OCI-LY7 (cell line): ENCODE measurements at regions not wholly inside any gene's neighbourhood (a gene's known extent, or its start where the extent isn't known, plus 50 kb on each side); places are given as distances from the start of the nearest gene placed in this dataset.
"Not testable (repeated sequence)": the region's sequence is repeated elsewhere in the genome, so short reads cannot be mapped to it uniquely, and the experiment has no call there.

Source experiments
- BruUV-seq: library from RNA; stranded (reverse); fragments of 400-500 nt; replicated peaks from 2 replicates; lab custom pipeline; 2021; lab: Mats Ljungman, UMichigan
- CTCF ChIA-PET: fragments of 300-600 bp; sonication (Branson Sonifier 250); formaldehyde crosslinking; loops from one replicate; lab custom pipeline; 2022; ENCODE audit warnings: antibody characterized with exemption; ENCODE audit not compliant: unreplicated experiment; lab: Charles Lee
- POLR2A ChIA-PET: fragments of 300-600 bp; sonication (Branson Sonifier 250); formaldehyde crosslinking; loops from one replicate; lab custom pipeline; 2022; ENCODE audit warnings: antibody characterized with exemption; lab: Charles Lee
- DNase-seq: peaks from one replicate; pipeline ENCODE4 v3.0.0-alpha.2; 2015; ENCODE audit warnings: low spot score
- H2AFZ ChIP-seq: fragments of 200-600 bp; sonication (generic), shearing (Covaris generic); 2 replicates; pipeline ENCODE4 v1.6.1; 2014; ENCODE audit warnings: mild to moderate bottlenecking, antibody characterized with exemption, low read length, moderate library complexity
- H3K27ac ChIP-seq: fragments of 200-600 bp; sonication (generic); 2 replicates; pipeline ENCODE4 v1.5.1; 2014; ENCODE audit warnings: mixed run types, low read depth, mild to moderate bottlenecking, moderate library complexity, low read length, inconsistent platforms; ENCODE audit not compliant: poor library complexity, severe bottlenecking
- H3K36me3 ChIP-seq: fragments of 200-600 bp; sonication (generic); 2 replicates; pipeline ENCODE4 v1.6.1; 2014; ENCODE audit warnings: mild to moderate bottlenecking, antibody characterized with exemption, low read length, moderate library complexity, mixed read lengths; ENCODE audit not compliant: insufficient read depth
- H3K4me1 ChIP-seq: fragments of 200-600 bp; sonication (generic); 2 replicates; pipeline ENCODE4 v1.5.1; 2014; ENCODE audit warnings: mild to moderate bottlenecking, low read length; ENCODE audit not compliant: insufficient read depth, poor library complexity, severe bottlenecking
- H3K4me2 ChIP-seq: fragments of 200-600 bp; sonication (generic); 2 replicates; pipeline ENCODE4 v1.6.1; 2014; ENCODE audit warnings: mild to moderate bottlenecking, low read length
- H3K4me3 ChIP-seq: fragments of 200-600 bp; sonication (generic); 2 replicates; pipeline ENCODE4 v1.5.1; 2014; ENCODE audit warnings: mild to moderate bottlenecking, low read depth, low read length; ENCODE audit not compliant: poor library complexity, severe bottlenecking
- H3K79me2 ChIP-seq: fragments of 200-600 bp; sonication (generic); 2 replicates; pipeline ENCODE4 v1.6.1; 2016; ENCODE audit warnings: low read depth, mild to moderate bottlenecking, low read length, moderate library complexity, mixed read lengths; ENCODE audit not compliant: insufficient read depth
- H3K9me2 ChIP-seq: fragments of 200-600 bp; sonication (generic); 2 replicates; pipeline ENCODE4 v1.6.1; 2016; ENCODE audit warnings: mild to moderate bottlenecking, low read length, mixed read lengths; ENCODE audit not compliant: insufficient read depth
- H3K9me3 ChIP-seq: fragments of 200-600 bp; sonication (generic); 2 replicates; pipeline ENCODE4 v1.6.1; 2014; ENCODE audit warnings: mild to moderate bottlenecking, mixed run types, low read length, mixed read lengths
- H4K20me1 ChIP-seq: fragments of 200-600 bp; sonication (generic); 2 replicates; pipeline ENCODE4 v1.6.1; 2014; ENCODE audit warnings: mild to moderate bottlenecking, antibody characterized with exemption, low read length, moderate library complexity, mixed read lengths; ENCODE audit not compliant: insufficient read depth
- CTCF ChIP-seq: fragments of 200-600 bp; sonication (generic); conservative IDR thresholded peaks from 2 replicates; pipeline ENCODE4 v1.5.1; 2014; ENCODE audit warnings: mild to moderate bottlenecking, antibody characterized with exemption, low read length, moderate library complexity, mixed read lengths
- EZH2phosphoT487 ChIP-seq: fragments of 200-600 bp; sonication (generic); IDR thresholded peaks from 2 replicates; pipeline ENCODE4 v1.6.1; 2018; ENCODE audit warnings: low read depth, borderline replicate concordance, mild to moderate bottlenecking, mixed run types, antibody characterized with exemption, low read length, moderate library complexity, mixed read lengths
- intact Hi-C: fragments of 100-400 bp; cut with micrococcal nuclease; formaldehyde crosslinking; loops from one replicate; pipeline ENCODE4 v1.10.0; 2022; ENCODE audit not compliant: unreplicated experiment

GRCh38 chr1:148397516-148397915 is 85.6 kb downstream of the PPIAL4G start:
- H3K9me3 ChIP-seq, H3K9me2 ChIP-seq, POLR2A ChIA-PET, H4K20me1 ChIP-seq, H3K27ac ChIP-seq, H3K36me3 ChIP-seq, H3K79me2 ChIP-seq, intact Hi-C loops, CTCF ChIA-PET, DNase-seq, H3K4me3 ChIP-seq, BruUV-seq: not testable (repeated sequence)
- peak overlapping the region; percentile 46; the same call in 1 of the 2 replicates for H2AFZ ChIP-seq
- peaks cover 22% of the 10 kb centered on the region for H3K4me1 ChIP-seq
- peak overlapping the region; percentile 29 for H3K4me2 ChIP-seq

GRCh38 chr1:148392505-148392904 is 90.6 kb downstream of the PPIAL4G start:
- CTCF ChIA-PET: not testable (repeated sequence)

GRCh38 chr1:148391323-148391722 is 91.8 kb downstream of the PPIAL4G start:
- POLR2A ChIA-PET: interaction anchor here (0.7 kb wide), 1 partner anchor 1350 kb away, joined by 3 read pairs; no protein-coding TSS in a partner anchor
- H3K36me3 ChIP-seq, H3K27ac ChIP-seq, H3K9me3 ChIP-seq, H3K79me2 ChIP-seq, H3K9me2 ChIP-seq, DNase-seq, H3K4me3 ChIP-seq, BruUV-seq, H4K20me1 ChIP-seq, CTCF ChIA-PET, intact Hi-C loops, H3K4me2 ChIP-seq: not testable (repeated sequence)
- Histone ChIP-seq H3K4me1 (peaks cover 27% of the 10 kb centered on the region), H2AFZ (peak overlapping the region; percentile 8; the same call in 1 of the 2 replicates)

More at GRCh38 chr1:148392505-148392904, 90.6 kb downstream of the PPIAL4G start:
- H3K4me3 ChIP-seq, H3K4me2 ChIP-seq, intact Hi-C loops, H2AFZ ChIP-seq, H3K36me3 ChIP-seq, BruUV-seq, H3K9me3 ChIP-seq, DNase-seq, H3K27ac ChIP-seq, H3K79me2 ChIP-seq, H3K9me2 ChIP-seq, H4K20me1 ChIP-seq, POLR2A ChIA-PET: not testable (repeated sequence)
- H3K4me1 ChIP-seq: peaks cover 33% of the 10 kb centered on the region

GRCh38 chr1:148389027-148389339 is 94.1 kb downstream of the PPIAL4G start:
- no peak for TF ChIP-seq CTCF
- TF ChIP-seq EZH2phosphoT487: no peak
- Histone ChIP-seq H3K4me2 (peak overlapping the region; percentile 62), H4K20me1 (no peaks in the 10 kb centered on the region), H3K9me3 (0 out of 2 replicates have a peak, but pooled peaks cover 9% of the 10 kb centered on the region), H3K4me3 (peak overlapping the region; percentile 56), H3K4me1 (peaks cover 35% of the 10 kb centered on the region), H3K36me3 (no peaks in the 10 kb centered on the region), H3K9me2 (no peaks in the 10 kb centered on the region), H2AFZ (peak overlapping the region; percentile 96), H3K27ac (no peak overlapping the region), H3K79me2 (no peaks in the 10 kb centered on the region)
- intact Hi-C loops: no loop called here
- TSS peak; percentile 91 for BruUV-seq
- ChIA-PET CTCF (no interaction called here), POLR2A (interaction anchor here (0.8 to 1.0 kb wide), 2 partner anchors 17 to 52 kb away, joined by 3 read pairs; no protein-coding TSS in a partner anchor)
- no peak for DNase-seq
